ENCODE measurements at regions not wholly inside any gene's neighbourhood (a gene's known extent, or its start where the extent isn't known, plus 50 kb on each side); places are given as distances from the start of the nearest gene placed in this dataset.

DNA sequence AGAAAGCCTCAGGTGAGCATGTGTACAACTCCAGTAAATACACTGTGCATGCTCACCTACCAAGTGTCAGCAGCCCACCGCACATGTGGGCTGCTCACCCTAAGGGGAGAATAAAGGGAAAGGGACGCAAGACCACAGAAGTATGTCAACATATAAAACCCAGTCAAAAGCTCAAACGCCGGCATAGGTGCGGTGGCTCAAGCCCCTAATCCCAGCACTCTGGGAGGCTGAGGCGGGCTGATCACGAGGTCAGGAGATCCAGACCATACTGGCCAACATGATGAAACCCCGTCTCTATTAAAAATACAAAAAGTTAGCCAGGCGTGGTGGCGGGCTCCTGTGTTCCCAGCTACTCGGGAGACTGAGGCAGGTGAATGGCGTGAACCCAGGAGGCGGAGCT lies 732.1 kb downstream of the ZPLD1 start:
- no peak overlapping the region for H3K4me3 Mint-ChIP-seq
- intact Hi-C loops (cut with DNase I, micrococcal nuclease), result no loop called here
- no peaks in the 10 kb centered on the region for H3K27me3 Mint-ChIP-seq
- no peak for DNase-seq
- no peaks in the 10 kb centered on the region for H3K4me1 Mint-ChIP-seq
- no peak for ATAC-seq
- H3K27ac Mint-ChIP-seq, result no peak overlapping the region
- ChIA-PET POLR2A (no interaction called here), CTCF (no interaction called here)
- H3K36me3 Mint-ChIP-seq (ENCODE audit: low read depth), result no peaks in the 10 kb centered on the region
- H3K9me3 Mint-ChIP-seq (ENCODE audit: low read depth), result peaks cover 4% of the 10 kb centered on the region

DNA sequence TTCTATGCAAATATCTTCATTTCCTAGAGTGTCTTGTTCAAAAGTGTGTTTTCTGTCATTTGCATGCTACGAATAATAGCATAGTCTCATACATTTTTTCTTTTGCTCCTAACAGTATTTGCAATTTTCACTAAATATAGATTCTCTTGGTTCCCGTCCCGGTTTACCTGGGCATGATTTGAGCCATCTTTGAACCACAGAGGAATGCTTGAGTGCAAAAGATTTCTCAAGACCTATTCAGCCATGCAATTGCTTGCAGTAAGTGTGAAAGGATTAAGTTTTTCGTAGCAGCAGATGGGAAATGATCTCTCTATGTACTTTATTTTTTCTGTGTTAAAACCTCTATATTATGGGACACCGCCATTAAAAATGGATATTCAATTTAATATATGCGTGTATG lies 733.0 kb downstream of the ZPLD1 start:
- CTCF ChIA-PET, result no interaction called here
- no peak overlapping the region for H3K4me3 Mint-ChIP-seq
- intact Hi-C loops (cut with DNase I, micrococcal nuclease), result no loop called here

DNA sequence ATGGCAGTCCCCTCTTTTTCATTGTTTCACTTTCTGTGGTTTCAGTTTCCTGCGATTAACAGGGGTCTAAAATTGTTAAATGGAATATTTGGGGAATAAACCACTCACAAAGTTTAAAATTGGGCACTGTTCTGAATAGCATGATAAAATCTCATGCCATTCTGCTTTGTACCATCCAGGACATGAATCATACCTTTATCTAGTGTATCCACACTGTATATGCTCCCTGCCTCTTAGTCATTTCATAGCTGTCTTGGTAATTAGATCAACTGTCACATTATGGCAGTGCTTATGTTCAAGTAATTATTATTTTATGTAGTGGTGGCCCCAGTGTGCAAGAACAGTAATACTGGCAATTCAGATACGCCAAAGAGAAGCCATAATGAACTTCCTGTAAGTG lies 734.5 kb downstream of the ZPLD1 start:
- Mint-ChIP-seq H3K9me3 (ENCODE audit: low read depth) (peaks cover 4% of the 10 kb centered on the region), H3K27ac (no peak overlapping the region), H3K27me3 (no peaks in the 10 kb centered on the region), H3K4me3 (no peak overlapping the region), H3K36me3 (ENCODE audit: low read depth) (no peaks in the 10 kb centered on the region), H3K4me1 (no peaks in the 10 kb centered on the region)
- intact Hi-C loops (cut with DNase I, micrococcal nuclease), result no loop called here
- CTCF ChIA-PET, result no interaction called here
- POLR2A ChIA-PET, result no interaction called here
- ATAC-seq (no peak), DNase-seq (no peak)

More for the DNA sequence above, 733.0 kb downstream of the ZPLD1 start:
- H3K27me3 Mint-ChIP-seq, result no peaks in the 10 kb centered on the region
- H3K4me1 Mint-ChIP-seq, result no peaks in the 10 kb centered on the region
- DNase-seq (no peak), ATAC-seq (no peak)
- no peaks in the 10 kb centered on the region for H3K36me3 Mint-ChIP-seq (ENCODE audit: low read depth)
- H3K9me3 Mint-ChIP-seq (ENCODE audit: low read depth), result peaks cover 4% of the 10 kb centered on the region
- H3K27ac Mint-ChIP-seq, result no peak overlapping the region
- POLR2A ChIA-PET, result no interaction called here

DNA sequence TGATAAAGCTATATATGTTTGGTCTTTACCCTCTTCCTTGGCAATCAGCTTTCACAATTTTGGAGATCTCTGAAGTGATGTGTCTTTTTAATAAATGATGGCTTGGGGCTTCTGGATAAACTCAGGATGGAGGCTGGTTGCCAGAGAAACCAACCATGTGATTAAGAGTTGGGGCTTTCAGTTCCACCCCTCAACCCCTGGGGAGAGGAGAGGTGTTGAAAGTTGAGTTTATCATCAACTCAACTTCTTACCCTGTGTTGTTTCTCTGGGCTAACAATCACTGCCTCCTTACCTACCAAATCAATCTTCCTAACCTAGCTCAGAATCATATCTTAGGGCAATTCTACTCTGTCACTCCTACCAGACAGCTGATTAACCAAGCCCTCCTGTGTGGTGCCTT lies 735.8 kb downstream of the ZPLD1 start:
- Mint-ChIP-seq H3K4me1 (no peaks in the 10 kb centered on the region), H3K36me3 (ENCODE audit: low read depth) (no peaks in the 10 kb centered on the region), H3K27ac (no peak overlapping the region), H3K9me3 (ENCODE audit: low read depth) (peaks cover 4% of the 10 kb centered on the region), H3K4me3 (no peak overlapping the region), H3K27me3 (no peaks in the 10 kb centered on the region)
- CTCF ChIA-PET, result interaction anchor here (0.6 kb wide), 1 partner anchor 201 kb away, joined by 4 read pairs; no protein-coding TSS in a partner anchor
- DNase-seq (no peak), ATAC-seq (no peak)
- POLR2A ChIA-PET, result no interaction called here
- intact Hi-C loops (cut with DNase I, micrococcal nuclease), result no loop called here

- Mint-ChIP-seq H3K36me3 (ENCODE audit: low read depth) (no peaks in the 10 kb centered on the region), H3K4me3 (no peak overlapping the region), H3K9me3 (ENCODE audit: low read depth) (peaks cover 2% of the 10 kb centered on the region), H3K27ac (no peak overlapping the region), H3K27me3 (no peaks in the 10 kb centered on the region), H3K4me1 (no peaks in the 10 kb centered on the region)
- DNase-seq (no peak), ATAC-seq (no peak)
- ChIA-PET POLR2A (no interaction called here), CTCF (no interaction called here)
- intact Hi-C loops (cut with DNase I, micrococcal nuclease), result no loop called here
Measured at GRCh38 chr3:103173940-103174339, 739.1 kb downstream of the ZPLD1 start.

DNA sequence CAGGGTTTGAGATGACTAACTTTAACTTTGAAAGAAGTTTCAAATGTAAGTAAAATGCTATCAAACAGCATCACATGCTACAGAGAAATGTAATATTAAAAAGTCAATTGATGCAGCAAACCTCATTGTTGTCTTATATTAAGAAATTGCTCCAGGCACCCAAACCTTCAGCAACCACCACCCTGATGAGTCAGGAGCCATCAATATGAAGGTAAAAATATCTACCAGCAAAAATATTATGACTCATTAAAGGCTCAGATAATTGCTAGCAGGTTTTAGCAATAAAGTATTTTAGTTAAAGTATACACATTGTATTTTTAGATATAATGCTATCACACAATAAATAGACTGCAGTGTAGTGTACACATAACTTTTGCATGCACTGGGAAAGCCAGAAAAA lies 746.3 kb downstream of the ZPLD1 start:
- CTCF ChIA-PET, result no interaction called here
- Mint-ChIP-seq H3K27ac (no peak overlapping the region), H3K36me3 (ENCODE audit: low read depth) (no peaks in the 10 kb centered on the region), H3K4me1 (no peaks in the 10 kb centered on the region), H3K27me3 (no peaks in the 10 kb centered on the region), H3K9me3 (ENCODE audit: low read depth) (peaks cover 4% of the 10 kb centered on the region), H3K4me3 (no peak overlapping the region)
- no peak for DNase-seq
- POLR2A ChIA-PET, result no interaction called here
- intact Hi-C loops (cut with DNase I, micrococcal nuclease), result no loop called here
- no peak for ATAC-seq

- CTCF ChIA-PET, result no interaction called here
- intact Hi-C loops (cut with DNase I, micrococcal nuclease), result no loop called here
Measured at GRCh38 chr3:103184772-103185171, 750.0 kb downstream of the ZPLD1 start.

DNA sequence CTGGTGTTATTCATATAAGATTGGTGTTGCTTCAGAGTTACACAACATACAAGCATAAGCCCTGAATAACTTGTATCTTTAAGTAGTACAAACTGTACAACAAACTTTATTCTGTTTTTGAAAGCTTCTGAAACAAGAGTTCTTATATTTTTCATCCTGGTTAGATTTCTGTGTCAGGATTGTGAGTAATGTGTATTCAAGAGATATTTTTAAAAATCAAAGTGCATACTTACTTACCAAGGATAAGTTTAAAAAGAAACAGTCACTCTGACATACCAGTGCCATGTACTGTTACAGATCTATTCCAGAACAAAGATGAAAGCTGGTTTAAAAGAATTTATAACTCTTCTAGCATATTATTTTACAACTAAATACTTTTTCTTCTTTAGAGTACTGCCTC lies 755.1 kb downstream of the ZPLD1 start:
- ATAC-seq (no peak), DNase-seq (no peak)
- Mint-ChIP-seq H3K4me3 (no peak overlapping the region), H3K27ac (no peak overlapping the region), H3K27me3 (no peaks in the 10 kb centered on the region), H3K4me1 (no peaks in the 10 kb centered on the region), H3K9me3 (ENCODE audit: low read depth) (peaks cover 5% of the 10 kb centered on the region), H3K36me3 (ENCODE audit: low read depth) (no peaks in the 10 kb centered on the region)
- POLR2A ChIA-PET, result no interaction called here
- CTCF ChIA-PET, result no interaction called here
- intact Hi-C loops (cut with DNase I, micrococcal nuclease), result no loop called here

More at GRCh38 chr3:103184772-103185171, 750.0 kb downstream of the ZPLD1 start:
- H3K36me3 Mint-ChIP-seq (ENCODE audit: low read depth), result no peaks in the 10 kb centered on the region
- H3K9me3 Mint-ChIP-seq (ENCODE audit: low read depth), result peaks cover 4% of the 10 kb centered on the region
- no peaks in the 10 kb centered on the region for H3K27me3 Mint-ChIP-seq
- no peaks in the 10 kb centered on the region for H3K4me1 Mint-ChIP-seq
- no peak overlapping the region for H3K4me3 Mint-ChIP-seq
- DNase-seq (no peak), ATAC-seq (no peak)
- POLR2A ChIA-PET, result no interaction called here
- H3K27ac Mint-ChIP-seq, result no peak overlapping the region

DNA sequence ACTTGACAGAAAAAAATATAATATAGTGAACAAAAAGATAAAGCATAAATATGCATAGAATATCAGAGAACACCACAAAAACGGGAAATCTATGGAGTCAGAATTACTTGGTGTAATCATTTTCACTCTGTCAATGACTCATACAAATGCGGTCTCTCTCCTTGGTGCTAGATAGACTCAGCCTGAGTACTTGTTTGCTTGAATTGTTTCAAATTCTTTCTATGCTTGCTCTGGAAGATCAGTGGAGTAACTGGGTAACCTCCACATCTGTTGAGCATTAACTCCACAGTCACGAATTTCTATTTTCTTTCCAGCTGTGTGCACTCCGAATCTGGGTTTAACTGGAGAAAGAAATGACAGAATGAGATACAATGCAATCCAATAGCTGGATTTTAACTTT lies 760.4 kb downstream of the ZPLD1 start:
- intact Hi-C loops (cut with DNase I, micrococcal nuclease), result no loop called here
- Mint-ChIP-seq H3K4me3 (no peak overlapping the region), H3K27me3 (no peaks in the 10 kb centered on the region), H3K27ac (no peak overlapping the region), H3K9me3 (ENCODE audit: low read depth) (peaks cover 9% of the 10 kb centered on the region), H3K4me1 (no peaks in the 10 kb centered on the region), H3K36me3 (ENCODE audit: low read depth) (no peaks in the 10 kb centered on the region)
- ATAC-seq (no peak), DNase-seq (no peak)
- CTCF ChIA-PET, result no interaction called here
- POLR2A ChIA-PET, result no interaction called here

- ChIA-PET CTCF (no interaction called here), POLR2A (no interaction called here)
- no peaks in the 10 kb centered on the region for H3K36me3 Mint-ChIP-seq (ENCODE audit: low read depth)
- H3K27ac Mint-ChIP-seq, result no peak overlapping the region
- DNase-seq, result no peak
- H3K27me3 Mint-ChIP-seq, result no peaks in the 10 kb centered on the region
- intact Hi-C loops (cut with DNase I, micrococcal nuclease), result no loop called here
- H3K9me3 Mint-ChIP-seq (ENCODE audit: low read depth), result peaks cover 9% of the 10 kb centered on the region
- H3K4me3 Mint-ChIP-seq, result no peak overlapping the region
- no peak for ATAC-seq
- H3K4me1 Mint-ChIP-seq, result no peaks in the 10 kb centered on the region
Measured at GRCh38 chr3:103203441-103203840, 768.6 kb downstream of the ZPLD1 start.

DNA sequence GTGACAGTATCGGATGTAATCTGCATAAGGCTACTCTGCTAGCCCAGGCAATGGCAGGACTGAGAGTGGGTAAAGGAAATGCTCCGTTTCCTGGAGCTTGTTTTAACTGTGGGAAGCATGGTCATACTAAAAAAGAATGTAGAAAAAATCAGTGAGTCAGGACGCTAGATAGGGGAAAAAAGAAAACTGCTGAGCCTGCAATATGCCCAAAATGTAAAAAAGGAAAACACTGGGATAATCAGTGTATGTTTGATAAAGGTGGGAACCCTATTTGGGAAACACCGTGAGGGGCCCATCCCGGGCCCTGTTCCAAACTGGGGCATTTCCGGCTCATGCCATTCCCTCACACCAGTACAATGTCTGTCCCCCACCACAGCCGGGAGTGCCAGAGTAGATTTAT lies 775.8 kb downstream of the ZPLD1 start:
- CTCF ChIA-PET, result interaction anchor here (0.9 kb wide), 2 partner anchors 10 to 537 kb away, joined by 3 to 4 read pairs; no protein-coding TSS in a partner anchor
- no peaks in the 10 kb centered on the region for H3K27me3 Mint-ChIP-seq
- no peak overlapping the region for H3K4me3 Mint-ChIP-seq
- no peaks in the 10 kb centered on the region for H3K9me3 Mint-ChIP-seq (ENCODE audit: low read depth)
- POLR2A ChIA-PET, result no interaction called here
- H3K36me3 Mint-ChIP-seq (ENCODE audit: low read depth), result no peaks in the 10 kb centered on the region
- DNase-seq (no peak), ATAC-seq (no peak)
- no peak overlapping the region for H3K27ac Mint-ChIP-seq
- intact Hi-C loops (cut with DNase I, micrococcal nuclease), result no loop called here
- H3K4me1 Mint-ChIP-seq, result no peaks in the 10 kb centered on the region

DNA sequence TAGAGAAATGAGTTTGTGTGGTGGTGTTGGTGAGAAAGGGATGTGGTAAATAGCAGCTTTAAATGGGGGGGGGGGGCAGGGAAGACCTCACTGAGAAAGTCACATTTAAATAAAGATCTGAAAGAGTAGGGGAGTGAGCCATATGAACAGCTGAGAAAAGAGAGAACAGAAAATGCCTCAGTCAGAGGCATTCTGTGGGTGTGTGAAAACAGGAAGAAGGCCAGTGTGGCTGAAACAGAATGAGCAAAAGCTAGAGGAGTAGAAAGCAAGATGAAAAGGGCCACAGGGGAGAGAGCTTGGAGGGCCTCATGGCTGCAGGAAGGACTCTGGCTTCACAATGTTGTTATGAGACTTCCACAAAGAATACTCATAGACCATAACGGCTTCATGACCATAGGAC lies 783.3 kb downstream of the ZPLD1 start:
- intact Hi-C loops (cut with DNase I, micrococcal nuclease), result no loop called here

GRCh38 chr3:103218793-103219192 lies 784.0 kb downstream of the ZPLD1 start:
- Mint-ChIP-seq H3K27me3 (no peaks in the 10 kb centered on the region), H3K9me3 (ENCODE audit: low read depth) (peaks cover 3% of the 10 kb centered on the region), H3K4me1 (peaks cover 2% of the 10 kb centered on the region), H3K27ac (no peak overlapping the region), H3K4me3 (no peak overlapping the region), H3K36me3 (ENCODE audit: low read depth) (no peaks in the 10 kb centered on the region)
- ChIA-PET POLR2A (no interaction called here), CTCF (interaction anchor here (0.8 kb wide), 1 partner anchor 553 kb away, joined by 4 read pairs; no protein-coding TSS in a partner anchor)
- ATAC-seq (no peak), DNase-seq (no peak)
- intact Hi-C loops (cut with DNase I, micrococcal nuclease), result no loop called here

More for the DNA sequence above, 783.3 kb downstream of the ZPLD1 start:
- Mint-ChIP-seq H3K27ac (no peak overlapping the region), H3K27me3 (no peaks in the 10 kb centered on the region), H3K4me3 (no peak overlapping the region), H3K36me3 (ENCODE audit: low read depth) (no peaks in the 10 kb centered on the region), H3K9me3 (ENCODE audit: low read depth) (peaks cover 3% of the 10 kb centered on the region), H3K4me1 (peaks cover 2% of the 10 kb centered on the region)
- CTCF ChIA-PET, result interaction anchor here (0.8 kb wide), 1 partner anchor 553 kb away, joined by 4 read pairs; no protein-coding TSS in a partner anchor
- ATAC-seq (no peak), DNase-seq (no peak)
- POLR2A ChIA-PET, result no interaction called here
